ENCODE measurements at regions not wholly inside any gene's neighbourhood (a gene's known extent, or its start where the extent isn't known, plus 50 kb on each side); places are given as distances from the start of the nearest gene placed in this dataset.

GRCh38 chr6:109224107-109224875 lies 129.0 kb downstream of the CEP57L1 start:
- H3K4me3 ChIP-seq: no peak overlapping the region
- no peaks in the 10 kb centered on the region for H3K36me3 ChIP-seq (replicated peaks)
- H3K4me1 ChIP-seq: no peaks in the 10 kb centered on the region
- H3K9me3 ChIP-seq: no peaks in the 10 kb centered on the region
- H3K27me3 ChIP-seq (ENCODE audit: low read depth): peaks cover 13% of the 10 kb centered on the region; the same call in 1 of the 2 replicates
- in situ Hi-C loops (cut with MboI; ENCODE audit: low sequenced_read_pairs): no loop called here
- no peak for DNase-seq (ENCODE audit: low spot score in 2 of 2)

DNA sequence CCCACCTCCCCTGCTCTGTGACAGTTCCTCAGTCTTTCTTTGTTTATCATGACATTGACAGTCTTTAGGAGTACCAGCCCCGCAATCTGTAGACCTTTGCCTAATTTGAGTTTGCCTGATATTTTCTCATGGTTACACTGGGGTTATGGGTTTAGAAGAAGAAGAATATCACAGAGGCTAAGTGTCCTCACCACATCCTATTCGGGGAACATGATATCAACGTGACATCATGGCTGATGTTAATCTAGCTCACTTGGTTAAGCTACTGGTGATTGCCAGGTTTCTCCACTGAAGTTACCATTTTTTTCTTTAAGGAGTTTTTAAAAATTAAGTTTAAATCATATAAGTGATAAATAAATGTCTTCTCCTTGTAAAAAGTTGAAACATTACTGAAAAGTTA lies 127.5 kb downstream of the CEP57L1 start:
- Histone ChIP-seq H3K4me3 (no peak overlapping the region), H3K4me1 (no peaks in the 10 kb centered on the region), H3K36me3 (replicated peaks) (no peaks in the 10 kb centered on the region), H3K27me3 (ENCODE audit: low read depth) (peaks cover 13% of the 10 kb centered on the region; the same call in 1 of the 2 replicates), H3K9me3 (no peaks in the 10 kb centered on the region)
- in situ Hi-C loops (cut with MboI; ENCODE audit: low sequenced_read_pairs): no loop called here
- no peak for DNase-seq (ENCODE audit: low spot score in 2 of 2)

- H3K36me3 ChIP-seq (replicated peaks): no peaks in the 10 kb centered on the region
- no peak overlapping the region for H3K4me3 ChIP-seq
- no peaks in the 10 kb centered on the region for H3K4me1 ChIP-seq
- in situ Hi-C loops (cut with MboI; ENCODE audit: low sequenced_read_pairs): no loop called here
- peaks cover 13% of the 10 kb centered on the region; the same call in 1 of the 2 replicates for H3K27me3 ChIP-seq (ENCODE audit: low read depth)
- no peak for DNase-seq (ENCODE audit: low spot score in 2 of 2)
- no peaks in the 10 kb centered on the region for H3K9me3 ChIP-seq
These were observed 126.4 kb downstream of the CEP57L1 start for GRCh38 chr6:109221543-109222195.

Measured in HAP-1 (cell line).